ENCODE measurements at regions not wholly inside any gene's neighbourhood (a gene's known extent, or its start where the extent isn't known, plus 50 kb on each side); places are given as distances from the start of the nearest gene placed in this dataset.

DNA sequence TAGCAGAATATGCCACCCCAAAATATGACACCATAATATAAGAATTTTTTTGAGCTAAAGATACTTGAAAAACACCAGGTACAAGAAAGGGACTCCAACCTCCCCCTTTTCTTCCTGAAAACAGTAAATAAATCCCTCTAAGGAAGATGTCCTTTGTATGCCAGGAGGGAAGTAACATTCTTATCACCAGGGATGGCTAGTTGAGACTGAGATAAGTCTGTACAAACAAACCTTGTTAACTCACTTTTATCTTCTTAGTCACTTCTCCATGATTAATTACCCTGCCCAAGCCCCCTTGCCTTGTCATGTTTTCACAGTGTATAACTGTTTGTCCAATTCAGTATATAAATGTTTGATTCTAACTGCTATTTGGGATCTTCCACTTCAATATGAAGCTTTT, 888.0 kb downstream of the PCDH18 start:
- DNase-seq, result no peak

DNA sequence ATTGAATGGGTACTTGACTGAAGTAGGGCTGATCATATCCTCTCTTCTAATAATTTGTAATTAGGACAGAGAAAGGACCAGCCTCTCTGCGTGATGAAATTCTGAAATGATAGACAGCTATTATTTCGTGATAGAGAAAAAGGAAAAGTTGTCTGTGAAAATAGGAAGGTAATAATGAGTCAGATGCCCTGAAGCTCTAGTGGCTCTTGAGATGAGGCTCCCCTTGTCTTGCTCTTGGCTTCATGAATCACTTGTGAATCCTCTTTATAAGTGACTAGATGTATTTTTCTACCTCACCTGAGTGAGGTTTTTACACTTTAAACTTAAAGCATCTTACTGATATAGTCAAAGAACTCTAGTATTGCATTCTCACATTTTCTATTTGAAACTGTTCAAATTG, 888.9 kb downstream of the PCDH18 start:
- no peak for DNase-seq

DNA sequence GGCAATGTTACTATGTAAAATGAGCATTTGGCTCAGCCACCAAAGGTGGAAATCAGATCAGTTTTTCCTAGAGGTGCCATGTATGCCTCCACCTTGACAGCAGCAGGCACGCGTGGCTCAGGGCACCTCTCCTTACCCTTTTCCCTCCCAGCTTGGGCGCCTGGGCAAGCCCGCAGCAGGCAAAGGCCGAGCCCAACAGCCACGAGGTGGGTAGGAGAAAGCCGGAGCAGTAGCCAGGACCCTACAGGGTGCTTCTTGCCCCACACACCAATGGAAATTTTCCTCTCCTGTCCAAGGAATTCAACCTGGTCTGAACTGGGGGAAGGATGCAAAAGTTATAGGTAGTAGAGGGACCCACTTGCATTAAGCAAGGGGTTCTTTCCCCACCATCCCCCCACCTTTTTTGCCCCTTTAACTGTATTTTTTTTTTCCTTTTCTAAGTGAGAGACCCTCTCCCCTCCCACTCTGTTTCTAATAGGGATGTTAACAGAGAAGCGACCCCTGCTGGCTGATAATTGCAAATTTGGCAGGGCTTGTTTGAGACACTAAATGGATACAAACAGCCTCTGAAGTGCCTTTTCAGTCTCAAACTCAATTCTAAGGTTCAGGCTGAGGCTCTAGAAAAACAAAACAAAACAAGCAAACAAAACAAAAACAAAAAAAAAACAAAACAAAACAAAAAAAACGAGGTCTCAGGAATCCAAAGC, 895.1 kb downstream of the PCDH18 start:
- DNase-seq, result peak; percentile 64

DNA sequence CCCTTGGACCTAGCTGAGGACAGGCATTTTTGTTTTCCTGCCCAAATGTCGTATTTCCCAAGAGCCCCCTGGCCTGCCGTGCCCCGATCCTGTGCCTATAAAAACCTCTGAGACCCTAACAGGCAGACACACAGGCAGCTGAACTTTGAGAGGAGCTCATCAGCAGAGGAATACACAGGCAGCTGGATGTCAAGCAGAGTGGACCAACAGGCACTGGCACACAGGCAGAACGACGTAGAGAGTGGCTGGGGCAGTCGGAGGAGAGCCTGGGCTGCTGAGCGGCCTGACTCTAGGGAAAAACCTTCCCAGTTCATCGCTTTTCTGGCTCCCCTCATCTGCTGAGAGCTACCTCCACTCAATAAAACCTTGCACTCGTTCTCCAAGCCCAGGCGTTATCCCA, 896.1 kb downstream of the PCDH18 start:
- no peak for DNase-seq

DNA sequence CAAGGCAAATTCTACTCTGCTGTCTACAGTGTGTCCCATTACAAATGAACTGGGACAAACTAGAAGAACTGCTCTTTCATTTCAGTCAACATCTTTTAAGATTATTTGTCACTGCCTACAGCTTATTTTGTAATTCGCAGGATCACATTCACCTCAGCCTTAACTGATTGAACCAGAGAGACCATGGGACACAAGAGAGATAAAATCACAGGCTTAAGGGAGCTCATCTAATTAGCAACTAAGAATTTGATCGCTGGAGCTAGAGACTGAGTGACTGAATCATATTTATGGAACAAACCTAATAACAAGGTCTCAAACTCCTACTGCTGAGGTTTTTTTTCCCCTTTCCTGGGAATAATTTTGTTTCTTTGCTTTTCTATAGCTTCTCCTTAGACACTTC, 898.2 kb downstream of the PCDH18 start:
- no peak for DNase-seq

DNA sequence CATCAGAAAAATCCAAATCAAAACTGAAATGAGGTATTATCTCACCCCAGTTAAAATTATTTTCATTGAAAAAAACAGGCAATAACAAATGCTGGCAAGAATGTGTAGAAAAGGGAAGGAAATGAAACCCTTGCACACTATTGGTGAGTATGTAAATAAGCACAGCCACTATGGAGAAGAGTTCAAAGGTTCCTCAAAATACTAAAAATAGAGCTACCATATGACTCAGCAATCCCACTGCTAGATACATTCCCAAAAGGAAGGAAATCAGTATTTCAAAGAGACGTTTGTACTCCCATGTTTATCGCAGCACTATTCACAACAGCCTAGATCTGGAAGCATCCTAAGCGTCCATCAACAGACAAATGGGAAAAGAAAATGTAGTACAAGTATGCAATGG, 932.4 kb downstream of the PCDH18 start:
- no peak for DNase-seq

DNA sequence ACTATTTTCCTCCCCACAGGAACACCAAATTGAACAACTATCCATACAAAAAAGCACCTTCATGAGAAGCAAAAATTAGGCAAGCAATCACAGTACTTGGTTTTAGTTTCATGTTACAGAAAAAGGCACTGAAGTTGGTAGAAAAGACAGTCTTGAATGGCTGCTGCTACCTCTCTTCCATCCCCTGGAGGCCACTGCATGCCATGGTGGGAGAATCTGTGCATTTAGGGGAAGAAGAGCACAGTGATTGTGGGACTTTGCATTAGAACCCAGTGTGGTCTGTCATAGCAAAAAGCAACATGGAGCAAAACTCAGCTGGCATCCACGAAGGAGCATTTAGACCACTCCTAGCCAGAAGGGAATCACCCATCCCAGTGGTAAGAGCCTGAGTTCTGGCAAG, 941.9 kb downstream of the PCDH18 start:
- DNase-seq, result no peak

DNA sequence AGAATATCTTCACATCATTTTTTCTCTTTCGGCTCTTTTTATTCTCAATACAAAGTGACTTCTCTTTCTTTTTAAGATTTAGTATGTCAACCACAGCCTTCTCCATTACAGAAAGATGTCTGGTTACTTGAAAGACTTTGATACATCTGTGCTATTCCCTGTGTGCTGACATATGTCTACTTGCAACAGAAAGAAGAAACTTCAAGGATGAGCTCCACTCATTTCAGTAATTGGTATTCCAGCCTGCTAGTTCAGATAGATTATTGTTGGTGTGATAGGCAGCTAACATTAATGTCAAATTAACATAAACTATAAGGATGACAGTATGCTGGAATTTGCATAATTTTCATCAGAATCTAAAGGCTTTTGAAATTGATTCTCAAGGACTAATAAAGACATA, 948.7 kb downstream of the PCDH18 start:
- DNase-seq, result no peak

DNA sequence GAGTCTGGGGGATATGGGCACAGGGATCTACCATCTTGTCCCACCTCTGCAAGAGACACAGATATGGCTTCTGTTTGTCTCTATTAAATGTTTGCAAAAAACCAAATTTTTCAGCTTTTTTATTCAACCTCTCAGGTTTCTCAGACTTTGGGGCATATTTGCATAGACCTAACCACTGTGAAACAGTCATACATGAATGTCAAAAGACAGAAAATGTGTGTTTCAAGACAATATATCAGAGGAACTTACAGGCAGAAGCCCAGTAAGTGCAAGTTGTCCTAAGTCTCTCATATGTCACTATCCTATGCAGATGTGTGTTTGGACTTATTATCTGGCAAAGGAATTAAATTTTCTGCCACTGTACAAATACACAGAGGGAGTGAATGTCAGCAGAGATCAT, 951.2 kb downstream of the PCDH18 start:
- DNase-seq, result no peak

DNA sequence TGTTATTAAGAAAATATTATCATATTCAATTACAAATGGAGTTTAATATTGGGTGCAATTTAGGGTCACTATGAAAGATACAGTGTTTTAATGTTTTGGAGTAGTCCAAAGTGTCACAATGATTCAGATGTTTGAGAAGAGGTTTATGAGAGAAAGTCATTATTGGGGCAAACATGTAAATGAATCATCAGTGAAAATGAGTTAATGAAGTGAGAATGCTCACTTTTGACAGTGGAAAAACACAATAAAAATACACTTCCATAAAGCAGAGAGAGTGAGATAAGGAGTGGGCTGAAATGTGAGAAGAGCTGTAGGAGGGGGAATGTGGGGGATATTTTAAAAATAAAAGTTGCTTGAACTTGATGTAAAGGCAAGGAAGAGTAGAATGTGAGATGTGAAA, 957.1 kb downstream of the PCDH18 start:
- no peak for DNase-seq

DNA sequence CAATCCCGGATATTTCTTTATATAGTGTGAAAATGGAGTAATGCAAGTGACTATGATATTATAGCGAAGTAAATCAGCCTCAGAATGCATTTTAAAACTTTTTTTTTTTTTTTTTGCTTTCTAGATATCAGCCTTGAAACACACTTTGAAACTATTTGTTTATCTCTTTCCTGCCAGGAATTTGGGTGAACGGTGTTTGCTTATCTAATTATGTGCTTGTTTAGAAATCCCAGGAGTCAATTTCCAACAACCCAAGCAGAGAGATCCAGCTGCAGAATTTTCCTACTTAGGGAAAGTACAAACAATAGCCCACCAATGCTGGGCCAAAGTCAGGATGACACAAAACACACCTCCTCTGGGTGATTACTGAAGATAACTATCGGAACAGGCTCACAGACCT, 958.8 kb downstream of the PCDH18 start:
- DNase-seq, result no peak

DNA sequence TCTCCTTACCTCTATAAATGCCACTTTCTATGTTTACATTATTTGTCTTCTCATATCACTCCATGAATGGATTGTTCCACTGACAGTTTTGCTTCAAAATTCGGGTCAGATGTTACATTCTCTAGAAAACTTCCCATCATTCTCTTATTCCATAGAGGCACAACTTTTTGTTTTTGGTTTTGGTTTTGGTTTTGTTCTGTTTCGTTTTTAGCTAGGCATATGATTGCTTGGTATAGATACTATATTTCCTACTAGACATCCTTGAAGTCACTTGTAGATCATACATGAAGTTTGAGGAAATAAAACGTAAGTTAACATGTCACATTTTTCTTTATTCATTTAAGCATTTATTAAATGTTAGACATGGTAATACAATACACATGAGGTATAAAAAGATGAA, 961.0 kb downstream of the PCDH18 start:
- no peak for DNase-seq

DNA sequence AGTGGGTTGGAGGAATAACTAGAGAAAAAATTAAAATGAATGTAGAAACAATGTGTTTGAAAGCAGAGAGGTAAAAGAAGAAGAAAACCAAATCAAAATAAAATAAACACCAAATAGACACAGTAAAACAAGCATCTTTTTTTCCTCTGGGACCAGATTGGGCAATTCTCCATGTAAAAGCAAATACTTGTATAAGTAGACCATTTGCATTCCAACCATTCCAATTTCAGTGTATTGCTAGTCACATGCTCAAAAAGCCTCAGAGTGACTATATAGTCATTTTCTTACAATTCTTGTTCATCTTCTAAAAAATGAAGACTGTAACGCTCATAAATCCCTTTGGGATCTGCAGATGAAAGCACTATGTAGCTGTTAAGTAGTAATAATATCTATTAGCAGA, 969.5 kb downstream of the PCDH18 start:
- no peak for DNase-seq

DNA sequence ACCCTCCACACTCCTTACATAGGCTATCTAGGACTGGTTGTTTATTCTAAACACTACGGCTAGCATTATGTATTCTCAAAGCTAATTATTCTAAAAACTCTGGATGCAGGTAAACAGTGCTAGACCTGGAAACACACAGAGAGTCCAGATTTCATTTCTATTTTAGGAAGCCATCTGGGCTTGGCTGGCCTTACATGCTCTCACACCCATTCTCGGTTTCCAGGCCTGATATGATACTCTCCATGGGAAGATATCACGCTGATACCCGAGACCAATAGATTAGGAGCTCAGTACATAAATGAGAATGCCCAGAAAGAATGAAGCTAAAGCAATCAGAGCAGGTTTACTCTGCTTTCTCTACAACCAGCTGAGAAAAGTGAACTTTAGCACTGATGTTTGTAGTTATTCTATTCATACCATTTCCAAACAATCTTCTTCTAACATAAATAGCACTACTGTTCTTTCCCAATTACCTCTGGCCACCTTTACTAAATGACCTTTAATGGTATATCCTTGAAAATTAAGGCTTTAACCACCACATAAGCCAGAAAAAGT, 973.3 kb downstream of the PCDH18 start:
- no peak for DNase-seq

DNA sequence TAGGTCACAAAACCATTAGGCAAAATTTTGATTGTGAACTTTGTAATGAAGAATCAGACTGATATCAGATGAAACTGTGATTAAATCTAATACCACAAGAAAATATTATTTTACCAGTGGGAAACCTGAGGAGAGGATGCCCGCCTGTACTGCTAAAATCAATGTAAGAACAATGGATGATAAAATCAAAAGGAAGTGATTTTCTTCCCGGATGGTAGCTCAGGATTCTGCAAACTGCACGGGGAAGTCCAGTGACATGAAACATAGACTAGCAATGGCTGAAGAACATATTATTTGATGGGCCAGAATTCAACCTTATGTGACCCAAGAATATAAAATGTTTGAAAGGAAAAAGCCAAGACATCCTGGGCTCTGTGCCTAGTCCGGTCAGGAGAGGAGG, 974.9 kb downstream of the PCDH18 start:
- no peak for DNase-seq

DNA sequence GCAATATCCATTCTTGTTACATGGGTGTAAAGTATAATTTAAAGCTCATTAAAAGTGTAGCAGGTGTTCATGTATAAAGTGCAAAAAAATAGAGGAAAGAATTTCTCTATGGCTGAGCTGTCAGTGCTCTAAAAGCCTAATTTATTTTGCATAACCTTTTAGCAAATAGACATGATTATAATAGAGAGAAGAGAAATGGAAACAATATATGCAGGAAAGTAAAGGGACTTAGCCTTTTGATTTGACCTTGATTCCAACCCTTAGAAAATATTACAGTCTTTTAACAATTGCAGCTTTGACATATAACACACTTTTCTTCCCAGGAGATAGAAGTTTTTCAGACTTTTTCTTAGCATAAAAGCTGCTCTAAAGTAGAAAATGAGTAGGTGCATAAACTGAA, 978.3 kb downstream of the PCDH18 start:
- DNase-seq, result no peak

DNA sequence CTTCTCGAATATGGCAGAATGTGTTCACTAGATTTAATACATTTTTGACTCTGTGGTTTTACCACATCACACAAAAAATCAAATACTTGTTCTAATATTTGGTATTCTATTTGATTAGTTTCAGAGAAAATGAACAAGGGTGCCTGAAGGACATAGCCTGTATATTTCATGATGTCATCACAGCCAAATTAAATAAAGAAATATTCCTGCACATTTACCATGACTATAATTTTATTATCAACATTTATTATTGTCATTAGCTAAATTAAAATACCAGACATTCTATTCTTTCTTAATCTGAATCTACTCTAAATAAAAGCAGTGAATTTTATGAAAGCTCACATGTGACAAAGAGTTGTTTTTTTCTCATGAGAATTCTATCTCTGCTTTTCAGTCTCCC, 980.5 kb downstream of the PCDH18 start:
- DNase-seq, result no peak

DNA sequence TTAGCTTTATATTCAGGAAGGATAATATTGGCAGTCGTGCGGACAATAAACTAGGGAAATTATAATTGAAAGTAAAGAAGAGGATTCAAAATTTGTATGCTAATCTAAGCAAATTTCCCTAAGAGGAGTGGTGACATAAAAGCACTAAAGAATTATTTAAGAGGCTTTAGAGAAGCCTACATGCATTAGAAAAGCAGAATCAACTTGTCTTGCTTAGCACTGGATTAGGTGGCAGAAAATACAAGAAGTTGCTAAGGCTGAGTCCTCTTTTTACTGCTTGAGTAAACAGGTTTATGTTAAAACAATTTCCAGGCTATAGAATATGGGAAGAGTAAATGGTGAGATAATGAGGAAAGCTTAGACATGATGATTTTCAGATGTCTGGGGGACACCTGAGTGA, 991.5 kb downstream of the PCDH18 start:
- no peak for DNase-seq

DNA sequence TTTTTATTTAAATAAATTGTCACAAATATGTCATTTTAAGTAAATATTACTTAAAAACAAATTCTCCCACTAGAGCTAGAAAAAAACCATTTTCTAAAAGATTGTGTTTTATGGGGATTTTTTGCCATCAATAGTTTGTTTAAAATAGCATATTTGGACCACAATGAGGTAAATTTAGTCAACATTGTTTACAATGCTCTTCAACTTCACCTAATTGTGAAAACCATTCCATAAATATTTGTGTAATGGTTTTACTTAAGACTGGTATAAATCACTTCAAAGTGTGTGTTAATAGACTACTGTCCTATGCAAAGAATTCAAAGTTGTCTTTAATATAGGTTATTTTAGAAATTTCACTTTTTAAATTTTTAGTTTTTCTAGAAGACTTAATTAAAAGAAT, 1004.2 kb downstream of the PCDH18 start:
- DNase-seq, result no peak

DNA sequence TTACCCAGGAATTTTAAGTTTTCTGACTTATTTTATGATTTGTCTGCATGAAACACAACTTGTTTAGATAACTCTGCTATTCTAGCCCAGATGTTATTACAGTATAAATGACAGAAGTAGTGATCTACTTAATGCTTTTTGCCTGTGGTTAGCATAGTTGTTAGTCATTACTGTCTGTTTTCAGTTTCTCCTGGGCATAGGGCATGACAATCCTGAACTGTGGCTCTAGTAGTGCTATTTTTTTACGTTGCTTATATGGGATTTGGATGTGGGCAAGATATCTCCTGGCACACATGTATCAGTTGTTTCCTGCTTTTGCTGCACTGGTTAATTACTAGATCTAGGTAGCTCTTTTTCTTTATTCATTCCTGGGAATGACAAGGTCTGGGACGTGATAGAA, 1005.8 kb downstream of the PCDH18 start:
- no peak for DNase-seq

DNA sequence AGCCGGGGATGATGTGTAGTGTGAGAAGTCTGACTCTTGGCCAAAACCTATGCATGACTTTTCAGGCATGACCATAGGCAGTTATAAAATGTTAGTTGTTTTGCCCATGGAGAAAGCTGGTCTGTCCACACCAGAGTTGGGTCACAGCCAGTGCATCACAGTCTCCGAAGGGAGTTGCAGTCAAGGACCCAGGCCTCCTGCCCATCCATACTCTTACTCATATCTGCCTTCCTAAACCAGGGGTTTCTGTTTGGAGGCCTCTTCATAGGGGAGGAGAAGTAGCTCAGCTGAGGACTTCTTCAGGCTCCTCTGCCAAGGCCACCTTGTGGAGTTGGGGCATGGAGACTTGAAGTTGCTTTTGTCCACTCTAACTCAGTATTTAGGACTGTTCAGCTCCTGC, 1008.3 kb downstream of the PCDH18 start:
- no peak for DNase-seq

DNA sequence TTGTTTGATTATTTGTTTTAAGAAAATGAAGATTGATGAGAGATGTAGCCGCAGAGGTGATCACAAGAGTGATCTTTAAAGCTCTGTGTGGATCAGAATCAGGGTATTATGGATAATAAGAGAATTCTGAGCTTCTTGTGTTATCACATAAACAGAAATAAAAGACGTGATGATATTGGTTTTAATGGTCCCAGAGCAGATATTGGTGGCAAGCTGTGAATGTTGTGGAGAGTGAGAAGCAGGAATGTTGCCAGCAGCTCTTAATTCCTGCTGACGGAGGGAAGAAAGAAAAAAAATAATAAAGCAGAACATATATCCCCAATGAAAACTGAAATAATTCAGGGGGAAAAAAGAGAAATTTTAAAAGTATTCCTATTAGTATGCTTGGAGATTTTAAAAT, 1015.9 kb downstream of the PCDH18 start:
- no peak for DNase-seq

DNA sequence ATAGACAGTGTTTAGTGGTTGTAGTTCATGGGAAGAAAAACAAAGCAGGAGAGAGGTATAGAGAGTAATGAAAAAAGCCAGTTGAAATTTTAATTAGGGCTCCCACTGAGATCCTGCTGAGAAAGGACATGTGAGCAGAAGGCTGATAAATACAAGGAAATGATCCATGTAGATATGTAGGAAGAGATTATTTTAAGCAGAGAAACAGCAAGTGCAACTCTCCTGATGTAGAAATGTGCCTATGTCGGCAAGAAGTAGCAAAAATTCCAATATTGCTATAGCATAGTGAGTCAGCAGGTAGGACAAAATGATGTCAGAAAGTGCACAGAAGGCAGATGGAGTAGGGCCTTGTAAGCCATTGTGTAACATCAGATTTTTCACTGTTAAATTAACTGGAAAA, 1027.3 kb downstream of the PCDH18 start:
- no peak for DNase-seq

DNA sequence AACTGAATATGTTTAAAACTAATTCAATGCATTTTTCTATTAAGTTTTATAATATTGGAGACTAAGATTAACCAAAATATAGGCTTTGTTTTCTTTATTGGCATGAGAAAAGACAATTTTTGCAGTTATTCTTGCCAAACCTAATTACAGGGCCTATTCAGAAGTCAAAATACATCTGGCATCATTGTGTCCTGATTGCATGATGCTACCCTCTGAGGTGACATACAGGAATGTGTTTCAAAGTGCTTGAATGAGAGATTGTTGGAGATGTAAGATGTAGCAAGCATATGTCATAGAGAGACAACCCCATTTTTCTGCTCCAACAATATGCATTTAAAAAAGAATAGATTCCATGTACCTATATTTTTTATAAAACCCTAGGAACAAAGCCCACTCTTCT, 1036.4 kb downstream of the PCDH18 start:
- DNase-seq, result no peak

DNA sequence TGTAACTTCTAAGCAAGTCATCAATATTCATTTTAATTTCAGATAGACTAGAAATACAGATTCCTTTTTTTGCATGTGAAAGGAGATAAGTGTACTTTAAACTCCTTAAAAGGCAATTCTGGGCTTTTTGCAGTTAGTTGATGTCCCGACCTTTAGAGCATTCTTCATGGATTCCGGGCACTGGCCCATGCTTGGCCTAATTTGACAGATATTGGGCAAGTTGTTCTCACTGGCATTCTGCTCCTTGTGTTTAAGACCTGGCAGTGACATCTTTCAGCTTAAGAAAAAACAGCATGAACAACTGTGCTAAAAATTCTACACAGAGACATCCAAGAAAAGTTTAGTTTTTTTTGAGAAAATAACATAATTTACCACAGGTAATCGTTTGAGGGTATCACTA, 1037.2 kb downstream of the PCDH18 start:
- no peak for DNase-seq

Measured in islet precursor cell (in vitro differentiated cells).